Large intestine (tissue), 3 donors: ENCODE measurements at regions not wholly inside any gene's neighbourhood (a gene's known extent, or its start where the extent isn't known, plus 50 kb on each side); places are given as distances from the start of the nearest gene placed in this dataset.

ENCODE experiments used
- DNase-seq, 2 donors: peaks; one replicate each; pipeline versions ENCODE4 v3.0.0 to v3.0.0-alpha.2; 2013
- H3K27ac ChIP-seq: one replicate; pipeline ENCODE4 v1.5.1; 2013; ENCODE audit warnings: low read length
- H3K27me3 ChIP-seq: 2 replicates; pipeline ENCODE4 v1.6.1; 2013; ENCODE audit warnings: low read length; ENCODE audit not compliant: control insufficient read depth, insufficient read depth
- H3K36me3 ChIP-seq: 2 replicates; pipeline ENCODE4 v1.6.1; 2013; ENCODE audit warnings: low read length; ENCODE audit not compliant: control insufficient read depth, insufficient read depth
- H3K4me1 ChIP-seq: one replicate; pipeline ENCODE4 v1.6.1; 2013; ENCODE audit warnings: low read length; ENCODE audit not compliant: control insufficient read depth, insufficient read depth
- H3K4me3 ChIP-seq: one replicate; pipeline ENCODE4 v1.5.1; 2013; ENCODE audit warnings: low read length
- H3K9me3 ChIP-seq: one replicate; pipeline ENCODE4 v1.6.1; 2013; ENCODE audit warnings: mild to moderate bottlenecking, low read depth, low read length, moderate library complexity; ENCODE audit not compliant: control insufficient read depth
- WGBS: methylation state at CpG from one replicate; pipeline ENCODE4 v1.1.5; 2013; ENCODE audit warnings: low lambda C conversion rate; ENCODE audit not compliant: insufficient coverage; 5-methylcytosine and 5-hydroxymethylcytosine counted together

GRCh38 chr4:35943606-35944005 is 300.7 kb downstream of the ARAP2 start:
- Histone ChIP-seq H3K9me3 (no peaks in the 10 kb centered on the region), H3K4me1 (no peaks in the 10 kb centered on the region), H3K27ac (no peak overlapping the region), H3K4me3 (no peak overlapping the region), H3K36me3 (no peaks in the 10 kb centered on the region), H3K27me3 (no peaks in the 10 kb centered on the region)
- DNase-seq, result no peak

- WGBS, result 86% methylated on average over 1 of the region's 2 CpGs
- Histone ChIP-seq H3K4me3 (no peak overlapping the region), H3K9me3 (no peaks in the 10 kb centered on the region), H3K4me1 (no peaks in the 10 kb centered on the region), H3K36me3 (no peaks in the 10 kb centered on the region), H3K27me3 (no peaks in the 10 kb centered on the region), H3K27ac (no peak overlapping the region)
- no peak for DNase-seq
These were observed 296.1 kb downstream of the ARAP2 start for GRCh38 chr4:35948171-35948570.

GRCh38 chr4:35950442-35950841 is 293.9 kb downstream of the ARAP2 start:
- Histone ChIP-seq H3K36me3 (no peaks in the 10 kb centered on the region), H3K9me3 (no peaks in the 10 kb centered on the region), H3K4me1 (no peaks in the 10 kb centered on the region), H3K4me3 (no peak overlapping the region), H3K27me3 (no peaks in the 10 kb centered on the region), H3K27ac (no peak overlapping the region)
- no CpG with 5 or more reads among the region's 1 CpG for WGBS
- DNase-seq, result no peak

- no peak overlapping the region for H3K4me3 ChIP-seq
- DNase-seq, result no peak
- no peaks in the 10 kb centered on the region for H3K9me3 ChIP-seq
- WGBS, result no CpG with 5 or more reads among the region's 2 CpGs
- H3K27ac ChIP-seq, result no peak overlapping the region
- H3K4me1 ChIP-seq, result no peaks in the 10 kb centered on the region
- no peaks in the 10 kb centered on the region for H3K36me3 ChIP-seq
- no peaks in the 10 kb centered on the region for H3K27me3 ChIP-seq
These were observed 291.6 kb downstream of the ARAP2 start for GRCh38 chr4:35952751-35953150.

- Histone ChIP-seq H3K4me3 (no peak overlapping the region), H3K27me3 (no peaks in the 10 kb centered on the region), H3K9me3 (no peaks in the 10 kb centered on the region), H3K4me1 (no peaks in the 10 kb centered on the region), H3K27ac (no peak overlapping the region), H3K36me3 (no peaks in the 10 kb centered on the region)
- WGBS, result 40% methylated on average over 1 of the region's 4 CpGs
- DNase-seq, result no peak
These were observed 280.9 kb downstream of the ARAP2 start for GRCh38 chr4:35963383-35963782.

GRCh38 chr4:35963974-35964515 is 280.3 kb downstream of the ARAP2 start:
- H3K36me3 ChIP-seq, result no peaks in the 10 kb centered on the region
- no peaks in the 10 kb centered on the region for H3K4me1 ChIP-seq
- no peak overlapping the region for H3K27ac ChIP-seq
- no peak overlapping the region for H3K4me3 ChIP-seq
- DNase-seq, result no peak
- H3K9me3 ChIP-seq, result no peaks in the 10 kb centered on the region
- H3K27me3 ChIP-seq, result no peaks in the 10 kb centered on the region
- 100% methylated on average over 2 of the region's 5 CpGs for WGBS

GRCh38 chr4:35965300-35965699 is 279.0 kb downstream of the ARAP2 start:
- H3K9me3 ChIP-seq, result no peaks in the 10 kb centered on the region
- no peaks in the 10 kb centered on the region for H3K4me1 ChIP-seq
- H3K36me3 ChIP-seq, result no peaks in the 10 kb centered on the region
- 82% methylated on average over 1 of the region's 1 CpG for WGBS
- H3K4me3 ChIP-seq, result no peak overlapping the region
- no peaks in the 10 kb centered on the region for H3K27me3 ChIP-seq
- no peak for DNase-seq
- no peak overlapping the region for H3K27ac ChIP-seq

GRCh38 chr4:35966566-35966965 is 277.7 kb downstream of the ARAP2 start:
- Histone ChIP-seq H3K27ac (no peak overlapping the region), H3K4me1 (no peaks in the 10 kb centered on the region), H3K4me3 (no peak overlapping the region), H3K9me3 (no peaks in the 10 kb centered on the region), H3K27me3 (no peaks in the 10 kb centered on the region), H3K36me3 (no peaks in the 10 kb centered on the region)
- no peak for DNase-seq

- Histone ChIP-seq H3K4me3 (no peak overlapping the region), H3K4me1 (no peaks in the 10 kb centered on the region), H3K27me3 (no peaks in the 10 kb centered on the region), H3K9me3 (no peaks in the 10 kb centered on the region), H3K27ac (no peak overlapping the region), H3K36me3 (no peaks in the 10 kb centered on the region)
- no CpG with 5 or more reads among the region's 1 CpG for WGBS
- DNase-seq, result no peak
These were observed 273.9 kb downstream of the ARAP2 start for GRCh38 chr4:35970366-35970960.

- no peak for DNase-seq
- no peak overlapping the region for H3K27ac ChIP-seq
- WGBS, result 33% methylated on average over 3 of the region's 4 CpGs
- H3K4me1 ChIP-seq, result no peaks in the 10 kb centered on the region
- H3K36me3 ChIP-seq, result no peaks in the 10 kb centered on the region
- no peak overlapping the region for H3K4me3 ChIP-seq
- no peaks in the 10 kb centered on the region for H3K9me3 ChIP-seq
- no peaks in the 10 kb centered on the region for H3K27me3 ChIP-seq
These were observed 271.5 kb downstream of the ARAP2 start for GRCh38 chr4:35972814-35973213.

GRCh38 chr4:35975617-35976355 is 268.5 kb downstream of the ARAP2 start:
- no peak for DNase-seq
- Histone ChIP-seq H3K4me3 (no peak overlapping the region), H3K27ac (no peak overlapping the region), H3K36me3 (no peaks in the 10 kb centered on the region), H3K27me3 (no peaks in the 10 kb centered on the region), H3K9me3 (no peaks in the 10 kb centered on the region), H3K4me1 (no peaks in the 10 kb centered on the region)
- 80% methylated on average over 1 of the region's 4 CpGs for WGBS
